Liver (tissue), 3 donors: ENCODE measurements at regions not wholly inside any gene's neighbourhood (a gene's known extent, or its start where the extent isn't known, plus 50 kb on each side); places are given as distances from the start of the nearest gene placed in this dataset.

Source experiments
- NR2F2 ChIP-seq: IDR thresholded peaks from 2 replicates; pipeline ENCODE4 v1.6.1; 2016; ENCODE audit warnings: antibody characterized with exemption
- RAD21 ChIP-seq, 2 donors: IDR thresholded peaks; 2 replicates each; pipeline ENCODE4 v1.6.1; 2016; ENCODE audit warnings: antibody characterized with exemption in 2 of 2, mild to moderate bottlenecking in 2 of 2
- TAF1 ChIP-seq: conservative IDR thresholded peaks from 2 replicates; pipeline ENCODE4 v1.6.1; 2016; ENCODE audit warnings: antibody characterized with exemption, mild to moderate bottlenecking
- TF ChIP-seq, protein P1 (sequence below): fragments of 150-350 bp; IDR thresholded peaks from 2 replicates; pipeline ENCODE4 v1.5.1; 2017; ENCODE audit warnings: improper control_type of control experiment, low read depth, low read length; ENCODE audit not compliant: missing input control
- donor health status: healthy.
- donor health status: healthy.

DNA sequence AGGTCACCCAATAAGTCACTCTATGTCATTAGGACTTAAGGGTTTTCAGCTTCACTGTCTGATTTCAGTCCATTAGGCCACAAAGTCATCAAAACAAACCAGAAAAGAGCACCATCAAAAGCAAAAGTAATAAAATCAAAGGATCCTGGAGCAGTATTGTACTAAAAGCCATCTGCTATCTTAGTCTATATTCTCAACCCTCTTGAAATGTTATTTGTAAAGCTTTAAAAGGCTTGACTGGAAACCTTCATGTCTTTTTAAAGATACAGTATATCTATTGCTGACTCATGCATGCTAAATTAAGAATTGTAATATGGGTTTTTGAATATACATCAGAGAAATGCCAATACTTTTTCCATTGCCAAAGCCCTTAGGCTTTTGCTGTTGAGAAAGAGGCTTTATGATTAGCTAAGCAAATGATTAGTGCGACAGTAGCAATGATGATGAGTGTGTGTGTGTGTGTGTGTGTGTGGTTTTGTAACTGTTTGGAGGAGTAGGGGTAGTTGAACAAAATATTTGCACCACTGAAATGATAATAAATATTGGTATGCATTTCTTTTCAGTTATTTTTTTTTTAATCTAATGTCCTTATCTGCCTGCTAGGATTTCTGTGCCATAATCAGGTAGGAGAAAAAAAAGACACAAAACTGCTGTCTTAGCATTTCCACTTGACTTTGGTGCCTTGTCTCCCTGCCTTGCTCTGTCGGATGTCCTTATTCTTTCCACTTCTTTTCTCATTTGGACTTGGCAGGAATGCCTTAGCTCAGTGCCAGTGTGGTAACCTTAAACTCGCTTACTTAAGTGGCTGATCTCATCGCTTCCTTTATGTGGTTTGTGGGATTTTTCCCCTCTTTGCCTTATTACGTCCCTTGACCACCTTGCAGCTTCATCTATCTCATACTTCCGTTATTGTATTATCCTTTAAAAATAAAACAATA is 119.7 kb downstream of the PCDH7 start:
- TF ChIP-seq, protein P1, sequence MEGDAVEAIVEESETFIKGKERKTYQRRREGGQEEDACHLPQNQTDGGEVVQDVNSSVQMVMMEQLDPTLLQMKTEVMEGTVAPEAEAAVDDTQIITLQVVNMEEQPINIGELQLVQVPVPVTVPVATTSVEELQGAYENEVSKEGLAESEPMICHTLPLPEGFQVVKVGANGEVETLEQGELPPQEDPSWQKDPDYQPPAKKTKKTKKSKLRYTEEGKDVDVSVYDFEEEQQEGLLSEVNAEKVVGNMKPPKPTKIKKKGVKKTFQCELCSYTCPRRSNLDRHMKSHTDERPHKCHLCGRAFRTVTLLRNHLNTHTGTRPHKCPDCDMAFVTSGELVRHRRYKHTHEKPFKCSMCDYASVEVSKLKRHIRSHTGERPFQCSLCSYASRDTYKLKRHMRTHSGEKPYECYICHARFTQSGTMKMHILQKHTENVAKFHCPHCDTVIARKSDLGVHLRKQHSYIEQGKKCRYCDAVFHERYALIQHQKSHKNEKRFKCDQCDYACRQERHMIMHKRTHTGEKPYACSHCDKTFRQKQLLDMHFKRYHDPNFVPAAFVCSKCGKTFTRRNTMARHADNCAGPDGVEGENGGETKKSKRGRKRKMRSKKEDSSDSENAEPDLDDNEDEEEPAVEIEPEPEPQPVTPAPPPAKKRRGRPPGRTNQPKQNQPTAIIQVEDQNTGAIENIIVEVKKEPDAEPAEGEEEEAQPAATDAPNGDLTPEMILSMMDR = no peak
- TF ChIP-seq TAF1 (no peak), RAD21 (IDR thresholded peaks at IDR 0.05) (no peak), NR2F2 (no peak)
